ENCODE measurements at regions not wholly inside any gene's neighbourhood (a gene's known extent, or its start where the extent isn't known, plus 50 kb on each side); places are given as distances from the start of the nearest gene placed in this dataset.

GRCh38 chr14:76551906-76552305 is 176.0 kb downstream of the ESRRB start:
- DNase-seq: no peak

- no peak for DNase-seq
These were observed 188.8 kb downstream of the ESRRB start for GRCh38 chr14:76564471-76565422.

- no peak for DNase-seq
These were observed 190.5 kb downstream of the ESRRB start for GRCh38 chr14:76566439-76566838.

- no peak for DNase-seq
These were observed 186.7 kb upstream of the VASH1 start for GRCh38 chr14:76574416-76575095.

GRCh38 chr14:76575108-76575507 is 186.2 kb upstream of the VASH1 start:
- no peak for DNase-seq

GRCh38 chr14:76576047-76576741 is 185.1 kb upstream of the VASH1 start:
- DNase-seq: no peak

- DNase-seq: no peak
These were observed 184.2 kb upstream of the VASH1 start for GRCh38 chr14:76577090-76577489.

GRCh38 chr14:76577837-76578236 is 183.4 kb upstream of the VASH1 start:
- DNase-seq: no peak

- DNase-seq: no peak
These were observed 180.9 kb upstream of the VASH1 start for GRCh38 chr14:76580399-76580798.

GRCh38 chr14:76580967-76581366 is 180.3 kb upstream of the VASH1 start:
- no peak for DNase-seq

- DNase-seq: no peak
These were observed 179.7 kb upstream of the VASH1 start for GRCh38 chr14:76581592-76581991.

GRCh38 chr14:76582447-76582846 is 178.8 kb upstream of the VASH1 start:
- no peak for DNase-seq

GRCh38 chr14:76583174-76583573 is 178.1 kb upstream of the VASH1 start:
- DNase-seq: no peak

GRCh38 chr14:76583805-76584204 is 177.5 kb upstream of the VASH1 start:
- DNase-seq: no peak

- DNase-seq: no peak
These were observed 177.0 kb upstream of the VASH1 start for GRCh38 chr14:76584271-76584702.

- DNase-seq: no peak
These were observed 175.7 kb upstream of the VASH1 start for GRCh38 chr14:76585616-76586015.

- DNase-seq: no peak
These were observed 172.0 kb upstream of the VASH1 start for GRCh38 chr14:76589246-76589645.

- DNase-seq: no peak
These were observed 170.0 kb upstream of the VASH1 start for GRCh38 chr14:76591266-76591665.

- no peak for DNase-seq
These were observed 166.0 kb upstream of the VASH1 start for GRCh38 chr14:76595266-76595665.

- no peak for DNase-seq
These were observed 163.9 kb upstream of the VASH1 start for GRCh38 chr14:76597387-76597786.

GRCh38 chr14:76599141-76599540 is 162.1 kb upstream of the VASH1 start:
- DNase-seq: no peak

- no peak for DNase-seq
These were observed 161.5 kb upstream of the VASH1 start for GRCh38 chr14:76599559-76600287.

- DNase-seq: no peak
These were observed 157.6 kb upstream of the VASH1 start for GRCh38 chr14:76603713-76604112.

Measured in KG1 (cell line).